HTR-8/SVneo (cell line): ENCODE measurements at regions not wholly inside any gene's neighbourhood (a gene's known extent, or its start where the extent isn't known, plus 50 kb on each side); places are given as distances from the start of the nearest gene placed in this dataset.

Source experiments
- DNase-seq: peaks from one replicate; pipeline ENCODE4 v3.0.0; 2011; ENCODE audit warnings: low spot score, mixed read lengths; ENCODE audit not compliant: insufficient read length
- FAIRE-seq: peaks from 2 replicates; lab custom pipeline; 2011; peaks lifted over from hg19 to GRCh38; lab: Jason Lieb, UNC

DNA sequence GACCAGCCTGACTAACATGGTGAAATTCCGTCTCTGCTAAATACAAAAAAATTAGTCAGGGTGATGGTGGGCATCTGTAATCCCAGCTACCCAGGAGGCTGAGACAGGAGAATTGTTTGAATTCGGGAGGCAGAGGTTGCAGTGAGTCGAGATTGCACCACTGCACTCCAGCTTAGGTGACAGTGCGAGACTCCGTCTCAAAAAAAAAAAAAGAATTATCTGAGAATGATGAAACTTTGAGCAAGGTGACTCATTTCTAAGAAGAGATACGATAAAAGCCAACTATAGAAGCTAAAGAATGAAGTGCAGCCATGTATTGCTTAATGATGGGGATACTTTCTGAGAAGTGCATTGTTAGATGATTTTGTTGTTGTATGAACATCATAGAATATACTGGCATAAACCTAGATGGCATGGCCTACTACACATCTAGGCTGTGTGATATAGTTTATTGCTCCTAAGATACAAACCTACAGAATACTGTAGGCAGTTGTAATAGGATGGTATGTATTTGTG is 64.7 kb downstream of the SNRPE start:
- FAIRE-seq (no peak), DNase-seq (no peak)

DNA sequence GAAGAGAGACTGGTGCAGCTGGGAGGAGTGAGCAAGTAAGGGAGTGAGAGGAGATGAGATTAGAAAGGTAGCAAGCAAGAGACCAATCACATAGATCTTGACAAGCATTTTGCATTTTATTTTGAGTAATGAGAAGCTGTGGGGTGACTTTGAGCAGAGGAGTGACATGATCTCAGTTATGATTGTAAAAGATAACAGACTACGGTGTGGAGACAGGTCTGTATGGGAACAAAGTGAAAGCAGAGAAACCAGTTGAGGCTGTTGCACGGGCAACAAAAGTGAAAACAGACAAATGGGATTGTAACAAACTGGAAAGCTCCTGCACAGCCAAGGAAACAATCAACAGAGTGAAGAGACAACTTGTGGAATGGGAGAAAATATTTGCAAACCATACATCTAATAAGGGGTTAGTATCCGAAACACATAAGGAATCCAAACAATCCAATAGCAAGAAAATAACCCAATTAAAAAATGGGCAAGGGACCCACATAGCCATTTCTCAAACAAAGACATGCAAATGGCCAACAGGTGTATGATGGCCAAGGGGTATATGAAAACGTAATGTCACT is 68.4 kb downstream of the SNRPE start:
- no peak for DNase-seq
- FAIRE-seq: no peak

DNA sequence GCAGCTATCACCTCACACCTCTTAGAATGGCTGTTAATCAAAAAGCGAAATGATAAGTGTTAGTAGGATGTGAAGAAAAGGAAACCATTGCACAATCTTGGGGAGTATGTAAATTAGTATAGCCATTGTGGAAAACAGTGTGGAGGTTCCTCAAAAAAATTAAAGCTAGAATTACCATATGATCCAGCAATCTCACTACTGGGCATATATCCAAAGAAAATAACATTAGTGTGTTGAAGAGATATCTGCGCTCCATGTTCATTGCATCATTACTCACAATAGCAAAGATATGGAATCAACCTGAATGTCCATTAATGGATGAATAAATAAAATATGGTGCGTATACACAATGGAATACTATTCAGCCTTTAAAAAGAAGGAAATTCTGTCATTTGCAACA is 68.9 kb downstream of the SNRPE start:
- no peak for FAIRE-seq
- no peak for DNase-seq

- DNase-seq: no peak
- no peak for FAIRE-seq
These were observed 70.6 kb downstream of the SNRPE start for GRCh38 chr1:203931953-203932352.

GRCh38 chr1:203932556-203932955 is 71.2 kb downstream of the SNRPE start:
- DNase-seq (no peak), FAIRE-seq (no peak)

- DNase-seq (no peak), FAIRE-seq (no peak)
These were observed 72.6 kb downstream of the SNRPE start for GRCh38 chr1:203934027-203934426.

DNA sequence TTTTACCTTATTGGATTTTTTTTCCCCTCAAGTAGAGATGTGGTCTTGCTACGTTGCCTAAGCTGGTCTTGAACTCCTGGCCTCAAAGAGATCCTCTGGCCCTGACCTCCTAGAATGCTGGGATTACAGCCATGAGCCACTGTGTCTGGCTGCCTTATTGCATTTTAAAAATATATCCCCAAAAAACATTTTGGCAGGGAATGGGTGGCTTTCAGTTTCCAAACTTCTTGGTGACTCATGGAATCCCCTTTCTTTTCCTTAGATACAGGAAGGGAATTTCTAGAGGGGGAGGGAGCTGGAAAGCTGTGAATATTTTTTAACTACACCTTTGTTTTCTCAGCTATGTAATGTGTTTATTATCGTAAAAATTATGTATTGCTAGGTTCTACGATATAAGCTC is 73.3 kb downstream of the SNRPE start:
- FAIRE-seq (no peak), DNase-seq (no peak)

DNA sequence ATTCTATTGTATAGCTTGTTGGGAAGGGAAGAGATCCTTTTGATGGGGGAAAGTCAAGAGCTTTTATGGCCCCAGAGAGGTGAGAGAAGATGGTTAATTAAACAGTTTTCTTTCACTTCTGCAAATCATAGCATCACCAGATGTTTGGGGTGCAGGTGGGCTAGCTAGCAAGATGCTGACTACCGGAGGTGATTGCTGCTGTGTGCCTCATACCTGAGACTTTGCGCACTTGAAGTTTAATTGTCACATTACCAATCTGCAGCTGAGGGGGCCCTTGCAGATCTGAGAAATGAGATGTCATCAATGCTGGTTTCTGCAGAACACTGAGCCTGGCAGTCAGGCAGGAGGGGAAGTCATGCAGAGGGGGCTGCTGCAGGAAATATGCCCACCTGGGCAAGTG is 73.9 kb downstream of the SNRPE start:
- FAIRE-seq (no peak), DNase-seq (no peak)

GRCh38 chr1:203937678-203938330 is 76.4 kb downstream of the SNRPE start:
- DNase-seq (no peak), FAIRE-seq (no peak)

GRCh38 chr1:203944651-203945404 is 83.4 kb downstream of the SNRPE start:
- FAIRE-seq (no peak), DNase-seq (no peak)

- DNase-seq (no peak), FAIRE-seq (no peak)
These were observed 92.9 kb downstream of the SNRPE start for GRCh38 chr1:203954293-203954692.

GRCh38 chr1:203954788-203955552 is 93.6 kb downstream of the SNRPE start:
- DNase-seq: no peak
- no peak for FAIRE-seq

GRCh38 chr1:203968761-203969160 is 104.2 kb upstream of the SOX13 start:
- no peak for FAIRE-seq

GRCh38 chr1:203969846-203970245 is 103.1 kb upstream of the SOX13 start:
- FAIRE-seq (no peak), DNase-seq (no peak)

More at GRCh38 chr1:203968761-203969160, 104.2 kb upstream of the SOX13 start:
- DNase-seq: no peak

DNA sequence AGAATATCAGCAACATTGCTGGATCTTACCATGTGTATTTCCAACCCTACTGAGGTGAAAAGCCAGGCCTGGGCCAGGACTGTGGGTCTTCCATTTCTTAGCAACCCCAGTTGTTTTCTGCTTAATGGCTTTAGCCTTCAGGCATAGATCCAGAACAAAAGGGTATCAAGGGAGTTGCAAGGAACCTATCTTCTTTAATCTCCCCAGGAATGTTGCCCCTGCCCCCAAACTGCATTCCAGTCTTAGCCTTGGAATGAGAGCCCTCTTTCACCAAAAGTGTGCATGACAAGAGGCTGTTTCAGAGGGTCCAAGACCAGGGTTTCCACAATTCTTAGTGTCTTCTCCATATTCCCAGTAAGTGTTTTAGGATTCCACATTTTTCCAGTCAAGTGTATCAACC is 87.9 kb upstream of the SOX13 start:
- FAIRE-seq (no peak), DNase-seq (peak; percentile 19)

- DNase-seq (no peak), FAIRE-seq (no peak)
These were observed 87.2 kb upstream of the SOX13 start for GRCh38 chr1:203985676-203986075.

GRCh38 chr1:203986887-203987461 is 85.9 kb upstream of the SOX13 start:
- DNase-seq (no peak), FAIRE-seq (no peak)

- DNase-seq (no peak), FAIRE-seq (no peak)
These were observed 82.8 kb upstream of the SOX13 start for GRCh38 chr1:203990118-203990517.

- DNase-seq (no peak), FAIRE-seq (no peak)
These were observed 80.5 kb upstream of the SOX13 start for GRCh38 chr1:203992440-203992839.

DNA sequence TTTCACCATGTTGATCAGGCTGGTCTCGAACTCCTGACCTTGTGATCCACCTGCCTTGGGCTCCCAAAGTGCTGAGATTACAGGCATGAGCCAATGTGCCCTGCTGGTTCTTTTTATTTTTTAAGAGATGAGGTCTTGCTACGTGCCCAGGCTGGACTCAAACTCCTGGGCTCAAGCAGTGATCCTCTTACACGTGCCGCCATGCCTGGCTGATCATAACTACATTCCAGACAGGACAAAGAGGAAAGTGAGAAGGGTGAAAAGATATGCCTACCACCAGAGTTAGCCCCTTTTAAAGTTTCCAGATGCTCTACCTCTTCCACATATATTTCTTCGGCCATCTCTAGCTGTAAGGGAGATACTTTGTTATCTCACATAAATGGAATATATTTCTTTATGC is 79.7 kb upstream of the SOX13 start:
- FAIRE-seq (no peak), DNase-seq (no peak)
